GM23338 (cell line): ENCODE measurements at regions not wholly inside any gene's neighbourhood (a gene's known extent, or its start where the extent isn't known, plus 50 kb on each side); places are given as distances from the start of the nearest gene placed in this dataset.

Source experiments
- ATAC-seq: fragments of 200-7000 bp; cut with Tn5 transposase; 3 replicates; pipeline ENCODE4 v1.9.1; 2020
- DNase-seq: peaks from one replicate; pipeline ENCODE4 v3.0.0-alpha.2; 2015; ENCODE audit warnings: low spot score
- H2AFZ ChIP-seq: fragments of 200-600 bp; sonication (generic); 2 replicates; pipeline ENCODE4 v1.8.0; 2016; ENCODE audit warnings: antibody characterized with exemption, mild to moderate bottlenecking, moderate library complexity
- H3F3A ChIP-seq: fragments of 200-600 bp; sonication (generic); replicated peaks from 2 replicates; pipeline ENCODE4 v1.8.0; 2017; ENCODE audit warnings: antibody characterized with exemption, mixed run types, low read depth
- H3K27ac ChIP-seq: fragments of 200-600 bp; sonication (generic); 2 replicates; pipeline ENCODE4 v1.6.1; 2016; ENCODE audit warnings: low read depth
- H3K27me3 ChIP-seq: fragments of 200-600 bp; sonication (generic); 2 replicates; pipeline ENCODE4 v1.8.0; 2016; ENCODE audit warnings: mild to moderate bottlenecking, mixed run types, moderate library complexity; ENCODE audit not compliant: insufficient read depth
- H3K36me3 ChIP-seq: fragments of 200-600 bp; sonication (generic); 2 replicates; pipeline ENCODE4 v1.8.0; 2016; ENCODE audit warnings: mild to moderate bottlenecking; ENCODE audit not compliant: insufficient read depth
- H3K4me1 ChIP-seq: fragments of 200-600 bp; sonication (generic); 2 replicates; pipeline ENCODE4 v1.8.0; 2016; ENCODE audit warnings: mild to moderate bottlenecking, moderate library complexity; ENCODE audit not compliant: insufficient read depth
- H3K4me2 ChIP-seq: fragments of 200-600 bp; sonication (generic); 2 replicates; pipeline ENCODE4 v1.7.1; 2017; ENCODE audit warnings: mixed run types
- H3K4me3 ChIP-seq: fragments of 200-600 bp; sonication (generic); 2 replicates; pipeline ENCODE4 v1.6.1; 2016; ENCODE audit warnings: mixed run types
- H3K79me2 ChIP-seq: fragments of 200-600 bp; sonication (generic); replicated peaks from 2 replicates; pipeline ENCODE4 v1.8.0; 2017; ENCODE audit warnings: mild to moderate bottlenecking; ENCODE audit not compliant: insufficient read depth
- H3K9me2 ChIP-seq: fragments of 200-600 bp; sonication (generic); 2 replicates; pipeline ENCODE4 v1.8.0; 2017; ENCODE audit not compliant: insufficient read depth
- H4K20me1 ChIP-seq: fragments of 200-600 bp; sonication (generic); replicated peaks from 2 replicates; pipeline ENCODE4 v1.8.0; 2017; ENCODE audit warnings: mild to moderate bottlenecking; ENCODE audit not compliant: insufficient read depth
- H3K27ac Mint-ChIP-seq: 2 replicates; pipeline ENCODE4 v1.8.0; 2020; ENCODE audit warnings: inconsistent platforms, mild to moderate bottlenecking, moderate library complexity, mixed read lengths
- H3K27me3 Mint-ChIP-seq: 3 replicates; pipeline ENCODE4 v1.8.0; 2022; ENCODE audit warnings: low read depth, mild to moderate bottlenecking, moderate library complexity, mixed read lengths, inconsistent platforms; ENCODE audit not compliant: insufficient read depth, poor library complexity
- H3K36me3 Mint-ChIP-seq: 3 replicates; pipeline ENCODE4 v1.8.0; 2021; ENCODE audit warnings: low read depth, mild to moderate bottlenecking, inconsistent platforms, moderate library complexity, mixed read lengths
- H3K4me1 Mint-ChIP-seq: 3 replicates; pipeline ENCODE4 v1.8.0; 2020; ENCODE audit warnings: mild to moderate bottlenecking, inconsistent platforms, mixed read lengths
- H3K4me3 Mint-ChIP-seq: 3 replicates; pipeline ENCODE4 v1.8.0; 2021; ENCODE audit warnings: moderate library complexity, mild to moderate bottlenecking, inconsistent platforms, mixed read lengths
- H3K9me3 Mint-ChIP-seq: 3 replicates; pipeline ENCODE4 v1.8.0; 2020; ENCODE audit warnings: moderate library complexity, mild to moderate bottlenecking, inconsistent platforms, mixed read lengths
- CREB1 ChIP-seq: fragments of 250-450 bp; sonication (Bioruptor Pico); IDR thresholded peaks from 2 replicates; pipeline ENCODE4 v1.5.0; 2020; ENCODE audit warnings: low read depth, mild to moderate bottlenecking, moderate library complexity
- EZH2 ChIP-seq: fragments of 200-600 bp; sonication (generic); IDR thresholded peaks from one replicate; pipeline ENCODE4 v1.8.0; 2017; ENCODE audit warnings: antibody characterized with exemption, mild to moderate bottlenecking, low read depth; ENCODE audit not compliant: unreplicated experiment
- EZH2phosphoT487 ChIP-seq: fragments of 200-600 bp; sonication (generic); IDR thresholded peaks from one replicate; pipeline ENCODE4 v1.8.1; 2018; ENCODE audit warnings: antibody characterized with exemption; ENCODE audit not compliant: unreplicated experiment
- JUNB ChIP-seq: IDR thresholded peaks from one replicate; pipeline ENCODE4 v1.6.1; 2016; ENCODE audit warnings: antibody characterized with exemption; ENCODE audit not compliant: unreplicated experiment
- NANOG ChIP-seq: IDR thresholded peaks from 2 replicates; pipeline ENCODE4 v1.6.1; 2016; ENCODE audit warnings: antibody characterized with exemption, borderline replicate concordance
- POLR2AphosphoS5 ChIP-seq: IDR thresholded peaks from 2 replicates; pipeline ENCODE4 v1.6.1; 2016; ENCODE audit warnings: antibody characterized with exemption, low read depth
- STAT1 ChIP-seq: IDR thresholded peaks from one replicate; pipeline ENCODE4 v1.6.1; 2016; ENCODE audit warnings: antibody characterized with exemption; ENCODE audit not compliant: unreplicated experiment
- ZNF114 ChIP-seq: fragments of 250-450 bp; sonication (Bioruptor Pico); IDR thresholded peaks from 2 replicates; pipeline ENCODE4 v1.5.0; 2020; ENCODE audit warnings: mild to moderate bottlenecking, moderate library complexity
- ZNF331 ChIP-seq: fragments of 250-450 bp; sonication (Bioruptor Pico); IDR thresholded peaks from 2 replicates; pipeline ENCODE4 v1.5.0; 2020; ENCODE audit warnings: low read depth, mild to moderate bottlenecking, moderate library complexity
- TF ChIP-seq, protein P1 (sequence below): IDR thresholded peaks from one replicate; pipeline ENCODE4 v1.6.1; 2018; ENCODE audit warnings: antibody characterized with exemption; ENCODE audit not compliant: unreplicated experiment
- TF ChIP-seq, protein P2 (sequence below), 2 experiments: fragments of 200-600 bp in 1 of 2; sonication (generic) in 1 of 2; conservative IDR thresholded peaks; 2 replicates each; pipeline versions ENCODE4 v1.5.1 to v1.6.1; 2016 to 2017; ENCODE audit warnings: antibody characterized with exemption in 2 of 2, low read depth in 2 of 2, mild to moderate bottlenecking in 2 of 2, moderate library complexity in 1 of 2
- TF ChIP-seq, protein P3 (sequence below): IDR thresholded peaks from 2 replicates; pipeline ENCODE4 v1.6.1; 2016; ENCODE audit warnings: antibody characterized with exemption
- TF ChIP-seq, protein P4 (sequence below): fragments of 250-450 bp; sonication (Bioruptor Pico); IDR thresholded peaks from 2 replicates; pipeline ENCODE4 v1.5.0; 2020; ENCODE audit warnings: mild to moderate bottlenecking, moderate library complexity

DNA sequence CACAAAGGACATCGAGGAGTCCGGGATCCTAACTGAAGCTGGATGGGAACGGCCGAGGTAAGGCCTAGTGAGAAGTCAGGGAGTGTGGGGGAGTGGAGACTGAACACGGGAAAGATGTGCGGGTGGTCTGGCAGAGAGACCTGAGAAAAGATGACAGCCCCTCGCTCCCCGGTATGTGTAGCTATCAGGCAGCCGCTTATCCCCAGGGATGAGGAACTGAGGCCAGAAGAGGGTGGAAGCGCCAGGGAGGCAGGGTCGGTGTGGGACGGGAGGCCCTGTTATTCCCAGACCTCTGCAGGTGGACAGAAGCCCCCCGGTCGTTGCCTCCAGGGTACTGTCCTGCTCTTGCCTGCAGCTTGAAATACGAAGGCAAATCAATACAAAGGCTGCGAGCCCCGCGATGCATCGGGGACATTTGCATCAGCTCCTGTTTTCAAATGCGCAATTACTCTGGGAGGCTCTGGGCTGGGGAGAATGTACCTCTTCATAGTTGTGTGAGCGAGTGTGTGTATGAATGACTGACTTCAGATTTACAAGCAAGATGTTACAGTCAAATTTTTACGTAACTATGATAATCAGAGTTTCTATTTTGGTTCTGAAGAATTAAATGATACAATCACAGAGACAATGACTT, 221.3 kb downstream of the QKI start:
- Mint-ChIP-seq H3K9me3 (peaks cover 10% of the 10 kb centered on the region; the same call in 2 of the 3 replicates), H3K27me3 (no peaks in the 10 kb centered on the region), H3K27ac (no peak overlapping the region), H3K36me3 (peaks cover 3% of the 10 kb centered on the region; the same call in 2 of the 3 replicates), H3K4me1 (peaks cover 26% of the 10 kb centered on the region), H3K4me3 (no peak overlapping the region; the same call in 2 of the 3 replicates)
- no peaks in the 10 kb centered on the region for H3K27me3 ChIP-seq
- ATAC-seq (peak; percentile 75), DNase-seq (peak; percentile 46)
- H3F3A ChIP-seq, result no peaks in the 10 kb centered on the region
- peak overlapping the region; percentile 81; the same call in 1 of the 2 replicates for H2AFZ ChIP-seq
- TF ChIP-seq STAT1 (no peak), ZNF114 (no peak), ZNF331 (CRISPR knock-in tag) (no peak), NANOG (no peak), CREB1 (CRISPR knock-in tag) (no peak), POLR2AphosphoS5 (no peak), JUNB (no peak), EZH2 (no peak), EZH2phosphoT487 (no peak)
- TF ChIP-seq, protein P1, sequence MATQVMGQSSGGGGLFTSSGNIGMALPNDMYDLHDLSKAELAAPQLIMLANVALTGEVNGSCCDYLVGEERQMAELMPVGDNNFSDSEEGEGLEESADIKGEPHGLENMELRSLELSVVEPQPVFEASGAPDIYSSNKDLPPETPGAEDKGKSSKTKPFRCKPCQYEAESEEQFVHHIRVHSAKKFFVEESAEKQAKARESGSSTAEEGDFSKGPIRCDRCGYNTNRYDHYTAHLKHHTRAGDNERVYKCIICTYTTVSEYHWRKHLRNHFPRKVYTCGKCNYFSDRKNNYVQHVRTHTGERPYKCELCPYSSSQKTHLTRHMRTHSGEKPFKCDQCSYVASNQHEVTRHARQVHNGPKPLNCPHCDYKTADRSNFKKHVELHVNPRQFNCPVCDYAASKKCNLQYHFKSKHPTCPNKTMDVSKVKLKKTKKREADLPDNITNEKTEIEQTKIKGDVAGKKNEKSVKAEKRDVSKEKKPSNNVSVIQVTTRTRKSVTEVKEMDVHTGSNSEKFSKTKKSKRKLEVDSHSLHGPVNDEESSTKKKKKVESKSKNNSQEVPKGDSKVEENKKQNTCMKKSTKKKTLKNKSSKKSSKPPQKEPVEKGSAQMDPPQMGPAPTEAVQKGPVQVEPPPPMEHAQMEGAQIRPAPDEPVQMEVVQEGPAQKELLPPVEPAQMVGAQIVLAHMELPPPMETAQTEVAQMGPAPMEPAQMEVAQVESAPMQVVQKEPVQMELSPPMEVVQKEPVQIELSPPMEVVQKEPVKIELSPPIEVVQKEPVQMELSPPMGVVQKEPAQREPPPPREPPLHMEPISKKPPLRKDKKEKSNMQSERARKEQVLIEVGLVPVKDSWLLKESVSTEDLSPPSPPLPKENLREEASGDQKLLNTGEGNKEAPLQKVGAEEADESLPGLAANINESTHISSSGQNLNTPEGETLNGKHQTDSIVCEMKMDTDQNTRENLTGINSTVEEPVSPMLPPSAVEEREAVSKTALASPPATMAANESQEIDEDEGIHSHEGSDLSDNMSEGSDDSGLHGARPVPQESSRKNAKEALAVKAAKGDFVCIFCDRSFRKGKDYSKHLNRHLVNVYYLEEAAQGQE, result no peak
- TF ChIP-seq, protein P2, sequence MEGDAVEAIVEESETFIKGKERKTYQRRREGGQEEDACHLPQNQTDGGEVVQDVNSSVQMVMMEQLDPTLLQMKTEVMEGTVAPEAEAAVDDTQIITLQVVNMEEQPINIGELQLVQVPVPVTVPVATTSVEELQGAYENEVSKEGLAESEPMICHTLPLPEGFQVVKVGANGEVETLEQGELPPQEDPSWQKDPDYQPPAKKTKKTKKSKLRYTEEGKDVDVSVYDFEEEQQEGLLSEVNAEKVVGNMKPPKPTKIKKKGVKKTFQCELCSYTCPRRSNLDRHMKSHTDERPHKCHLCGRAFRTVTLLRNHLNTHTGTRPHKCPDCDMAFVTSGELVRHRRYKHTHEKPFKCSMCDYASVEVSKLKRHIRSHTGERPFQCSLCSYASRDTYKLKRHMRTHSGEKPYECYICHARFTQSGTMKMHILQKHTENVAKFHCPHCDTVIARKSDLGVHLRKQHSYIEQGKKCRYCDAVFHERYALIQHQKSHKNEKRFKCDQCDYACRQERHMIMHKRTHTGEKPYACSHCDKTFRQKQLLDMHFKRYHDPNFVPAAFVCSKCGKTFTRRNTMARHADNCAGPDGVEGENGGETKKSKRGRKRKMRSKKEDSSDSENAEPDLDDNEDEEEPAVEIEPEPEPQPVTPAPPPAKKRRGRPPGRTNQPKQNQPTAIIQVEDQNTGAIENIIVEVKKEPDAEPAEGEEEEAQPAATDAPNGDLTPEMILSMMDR (conservative IDR thresholded peaks at IDR 0.05; ENCODE audit: low read depth in 2 of 2), result no peak
- TF ChIP-seq, protein P3, sequence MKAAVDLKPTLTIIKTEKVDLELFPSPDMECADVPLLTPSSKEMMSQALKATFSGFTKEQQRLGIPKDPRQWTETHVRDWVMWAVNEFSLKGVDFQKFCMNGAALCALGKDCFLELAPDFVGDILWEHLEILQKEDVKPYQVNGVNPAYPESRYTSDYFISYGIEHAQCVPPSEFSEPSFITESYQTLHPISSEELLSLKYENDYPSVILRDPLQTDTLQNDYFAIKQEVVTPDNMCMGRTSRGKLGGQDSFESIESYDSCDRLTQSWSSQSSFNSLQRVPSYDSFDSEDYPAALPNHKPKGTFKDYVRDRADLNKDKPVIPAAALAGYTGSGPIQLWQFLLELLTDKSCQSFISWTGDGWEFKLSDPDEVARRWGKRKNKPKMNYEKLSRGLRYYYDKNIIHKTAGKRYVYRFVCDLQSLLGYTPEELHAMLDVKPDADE, result no peak
- TF ChIP-seq, protein P4, sequence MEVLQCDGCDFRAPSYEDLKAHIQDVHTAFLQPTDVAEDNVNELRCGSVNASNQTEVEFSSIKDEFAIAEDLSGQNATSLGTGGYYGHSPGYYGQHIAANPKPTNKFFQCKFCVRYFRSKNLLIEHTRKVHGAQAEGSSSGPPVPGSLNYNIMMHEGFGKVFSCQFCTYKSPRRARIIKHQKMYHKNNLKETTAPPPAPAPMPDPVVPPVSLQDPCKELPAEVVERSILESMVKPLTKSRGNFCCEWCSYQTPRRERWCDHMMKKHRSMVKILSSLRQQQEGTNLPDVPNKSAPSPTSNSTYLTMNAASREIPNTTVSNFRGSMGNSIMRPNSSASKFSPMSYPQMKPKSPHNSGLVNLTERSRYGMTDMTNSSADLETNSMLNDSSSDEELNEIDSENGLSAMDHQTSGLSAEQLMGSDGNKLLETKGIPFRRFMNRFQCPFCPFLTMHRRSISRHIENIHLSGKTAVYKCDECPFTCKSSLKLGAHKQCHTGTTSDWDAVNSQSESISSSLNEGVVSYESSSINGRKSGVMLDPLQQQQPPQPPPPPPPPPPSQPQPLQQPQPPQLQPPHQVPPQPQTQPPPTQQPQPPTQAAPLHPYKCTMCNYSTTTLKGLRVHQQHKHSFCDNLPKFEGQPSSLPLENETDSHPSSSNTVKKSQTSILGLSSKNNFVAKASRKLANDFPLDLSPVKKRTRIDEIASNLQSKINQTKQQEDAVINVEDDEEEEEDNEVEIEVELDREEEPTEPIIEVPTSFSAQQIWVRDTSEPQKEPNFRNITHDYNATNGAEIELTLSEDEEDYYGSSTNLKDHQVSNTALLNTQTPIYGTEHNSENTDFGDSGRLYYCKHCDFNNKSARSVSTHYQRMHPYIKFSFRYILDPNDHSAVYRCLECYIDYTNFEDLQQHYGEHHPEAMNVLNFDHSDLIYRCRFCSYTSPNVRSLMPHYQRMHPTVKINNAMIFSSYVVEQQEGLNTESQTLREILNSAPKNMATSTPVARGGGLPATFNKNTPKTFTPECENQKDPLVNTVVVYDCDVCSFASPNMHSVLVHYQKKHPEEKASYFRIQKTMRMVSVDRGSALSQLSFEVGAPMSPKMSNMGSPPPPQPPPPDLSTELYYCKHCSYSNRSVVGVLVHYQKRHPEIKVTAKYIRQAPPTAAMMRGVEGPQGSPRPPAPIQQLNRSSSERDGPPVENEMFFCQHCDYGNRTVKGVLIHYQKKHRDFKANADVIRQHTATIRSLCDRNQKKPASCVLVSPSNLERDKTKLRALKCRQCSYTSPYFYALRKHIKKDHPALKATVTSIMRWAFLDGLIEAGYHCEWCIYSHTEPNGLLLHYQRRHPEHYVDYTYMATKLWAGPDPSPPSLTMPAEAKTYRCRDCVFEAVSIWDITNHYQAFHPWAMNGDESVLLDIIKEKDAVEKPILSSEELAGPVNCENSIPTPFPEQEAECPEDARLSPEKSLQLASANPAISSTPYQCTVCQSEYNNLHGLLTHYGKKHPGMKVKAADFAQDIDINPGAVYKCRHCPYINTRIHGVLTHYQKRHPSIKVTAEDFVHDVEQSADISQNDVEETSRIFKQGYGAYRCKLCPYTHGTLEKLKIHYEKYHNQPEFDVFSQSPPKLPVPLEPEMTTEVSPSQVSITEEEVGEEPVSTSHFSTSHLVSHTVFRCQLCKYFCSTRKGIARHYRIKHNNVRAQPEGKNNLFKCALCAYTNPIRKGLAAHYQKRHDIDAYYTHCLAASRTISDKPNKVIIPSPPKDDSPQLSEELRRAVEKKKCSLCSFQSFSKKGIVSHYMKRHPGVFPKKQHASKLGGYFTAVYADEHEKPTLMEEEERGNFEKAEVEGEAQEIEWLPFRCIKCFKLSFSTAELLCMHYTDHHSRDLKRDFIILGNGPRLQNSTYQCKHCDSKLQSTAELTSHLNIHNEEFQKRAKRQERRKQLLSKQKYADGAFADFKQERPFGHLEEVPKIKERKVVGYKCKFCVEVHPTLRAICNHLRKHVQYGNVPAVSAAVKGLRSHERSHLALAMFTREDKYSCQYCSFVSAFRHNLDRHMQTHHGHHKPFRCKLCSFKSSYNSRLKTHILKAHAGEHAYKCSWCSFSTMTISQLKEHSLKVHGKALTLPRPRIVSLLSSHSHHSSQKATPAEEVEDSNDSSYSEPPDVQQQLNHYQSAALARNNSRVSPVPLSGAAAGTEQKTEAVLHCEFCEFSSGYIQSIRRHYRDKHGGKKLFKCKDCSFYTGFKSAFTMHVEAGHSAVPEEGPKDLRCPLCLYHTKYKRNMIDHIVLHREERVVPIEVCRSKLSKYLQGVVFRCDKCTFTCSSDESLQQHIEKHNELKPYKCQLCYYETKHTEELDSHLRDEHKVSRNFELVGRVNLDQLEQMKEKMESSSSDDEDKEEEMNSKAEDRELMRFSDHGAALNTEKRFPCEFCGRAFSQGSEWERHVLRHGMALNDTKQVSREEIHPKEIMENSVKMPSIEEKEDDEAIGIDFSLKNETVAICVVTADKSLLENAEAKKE (CRISPR knock-in tag), result no peak
- H3K36me3 ChIP-seq, result no peaks in the 10 kb centered on the region
- no peak overlapping the region for H3K4me3 ChIP-seq
- H3K4me1 ChIP-seq, result peaks cover 9% of the 10 kb centered on the region
- no peaks in the 10 kb centered on the region for H3K79me2 ChIP-seq
- no peaks in the 10 kb centered on the region for H3K9me2 ChIP-seq
- no peak overlapping the region for H3K27ac ChIP-seq
- H4K20me1 ChIP-seq, result no peaks in the 10 kb centered on the region
- H3K4me2 ChIP-seq, result peak overlapping the region; percentile 52
